SK-N-SH (cell line): ENCODE measurements at regions not wholly inside any gene's neighbourhood (a gene's known extent, or its start where the extent isn't known, plus 50 kb on each side); places are given as distances from the start of the nearest gene placed in this dataset.

Experiments
- CTCF ChIA-PET: fragments of 300-600, 350-600 bp; formaldehyde crosslinking; extraction: SDS; loops from one replicate; lab custom pipeline; 2021; lab: Yijun Ruan, JAX
- POLR2A ChIA-PET: fragments of 350-600 bp; sonication (Branson Sonifier 250); formaldehyde crosslinking; extraction: SDS; loops from one replicate; lab custom pipeline; 2020; ENCODE audit warnings: antibody characterized with exemption, inconsistent platforms; lab: Yijun Ruan, JAX
- DNase-seq: peaks from one replicate; pipeline ENCODE4 v3.0.0; 2012
- H2AFZ ChIP-seq: fragments of 200-600 bp; sonication (generic); 2 replicates; pipeline ENCODE4 v1.8.1; 2016; ENCODE audit warnings: antibody characterized with exemption, mild to moderate bottlenecking, low read depth
- H3F3A ChIP-seq: fragments of 200-600 bp; sonication (generic); replicated peaks from 2 replicates; pipeline ENCODE3; 2016; ENCODE audit warnings: antibody characterized with exemption, mild to moderate bottlenecking; ENCODE audit not compliant: insufficient read depth
- H3K27ac ChIP-seq, 2 experiments: fragments of 200-500 bp in 1 of 2; fragments of 200-600 bp in 1 of 2; sonication (Bioruptor generic) in 1 of 2; sonication (generic), shearing (Covaris generic) in 1 of 2; 2 replicates each; pipeline versions ENCODE4 v1.5.1 to v1.6.1; 2014 to 2016; ENCODE audit warnings: low read depth in 2 of 2, inconsistent platforms in 1 of 2, low read length in 1 of 2, mild to moderate bottlenecking in 1 of 2, mixed read lengths in 1 of 2
- H3K27me3 ChIP-seq: fragments of 200-600 bp; sonication (generic), shearing (Covaris generic); 2 replicates; pipeline ENCODE4 v1.6.1; 2016; ENCODE audit warnings: mixed run types; ENCODE audit not compliant: insufficient read depth
- H3K36me3 ChIP-seq, 2 experiments: fragments of 200-500 bp in 1 of 2; fragments of 200-600 bp in 1 of 2; sonication (Bioruptor generic) in 1 of 2; sonication (generic) in 1 of 2; replicated peaks in 1 of 2; 2 replicates each; pipeline versions ENCODE3 to v1.5.1; 2014 to 2016; ENCODE audit warnings: low read length in 1 of 2, mild to moderate bottlenecking in 1 of 2; ENCODE audit not compliant: insufficient read depth in 2 of 2, control insufficient read depth in 1 of 2
- H3K4me1 ChIP-seq, 2 experiments: fragments of 200-500 bp in 1 of 2; fragments of 200-600 bp in 1 of 2; sonication (Bioruptor generic) in 1 of 2; sonication (generic), shearing (Covaris generic) in 1 of 2; 2 replicates each; pipeline versions ENCODE4 v1.5.1 to v1.6.1; 2014 to 2016; ENCODE audit warnings: low read depth in 1 of 2, low read length in 1 of 2, mixed run types in 1 of 2; ENCODE audit not compliant: insufficient read depth in 2 of 2, control insufficient read depth in 1 of 2
- H3K4me2 ChIP-seq: fragments of 200-600 bp; sonication (generic), shearing (Covaris generic); 2 replicates; pipeline ENCODE4 v1.6.1; 2017; ENCODE audit warnings: mixed run types
- H3K4me3 ChIP-seq, 2 experiments: fragments of 200-500 bp in 1 of 2; fragments of 200-600 bp in 1 of 2; sonication (Bioruptor generic) in 1 of 2; sonication (generic), shearing (Covaris generic) in 1 of 2; 2 replicates each; pipeline versions ENCODE4 v1.5.1 to v1.8.1; 2014 to 2016; ENCODE audit warnings: low read depth in 2 of 2, inconsistent platforms in 1 of 2, low read length in 1 of 2, mild to moderate bottlenecking in 1 of 2, mixed read lengths in 1 of 2, moderate library complexity in 1 of 2
- H3K79me2 ChIP-seq: fragments of 200-600 bp; sonication (generic); 2 replicates; pipeline ENCODE4 v1.8.1; 2017; ENCODE audit warnings: mild to moderate bottlenecking; ENCODE audit not compliant: insufficient read depth
- H3K9ac ChIP-seq: fragments of 200-600 bp; sonication (generic); 2 replicates; pipeline ENCODE4 v1.6.1; 2017; ENCODE audit warnings: mixed run types
- H3K9me2 ChIP-seq: fragments of 200-600 bp; sonication (generic); 2 replicates; pipeline ENCODE4 v1.6.1; 2017; ENCODE audit warnings: mixed run types
- H3K9me3 ChIP-seq: fragments of 200-600 bp; sonication (generic); 2 replicates; pipeline ENCODE4 v1.6.1; 2017; ENCODE audit warnings: mixed run types, mild to moderate bottlenecking, moderate library complexity
- H4K20me1 ChIP-seq: fragments of 200-600 bp; sonication (generic); 2 replicates; pipeline ENCODE4 v1.6.1; 2017; ENCODE audit warnings: mild to moderate bottlenecking, mixed run types; ENCODE audit not compliant: insufficient read depth
- CHD2 ChIP-seq: fragments of 150-350 bp; IDR thresholded peaks from 2 replicates; pipeline ENCODE4 v1.6.1; 2018; ENCODE audit warnings: low read length; ENCODE audit not compliant: partially characterized antibody
- ELF1 ChIP-seq: IDR thresholded peaks from 2 replicates; pipeline ENCODE4 v1.4.0; 2012
- EZH2phosphoT487 ChIP-seq: fragments of 200-600 bp; sonication (generic); IDR thresholded peaks from 2 replicates; pipeline ENCODE4 v1.6.1; 2017; ENCODE audit warnings: low read depth, mixed run types, mild to moderate bottlenecking, antibody characterized with exemption, moderate library complexity, borderline replicate concordance
- FOSL2 ChIP-seq: IDR thresholded peaks from 2 replicates; pipeline ENCODE4 v1.4.0; 2012; ENCODE audit warnings: low read depth, mild to moderate bottlenecking, moderate library complexity, borderline replicate concordance
- FOXJ3 ChIP-seq: sonication (generic); formaldehyde crosslinking; IDR thresholded peaks from 2 replicates; pipeline ENCODE4 v1.5.1; 2020; ENCODE audit warnings: mild to moderate bottlenecking, missing genetic modification reagents
- GABPA ChIP-seq: IDR thresholded peaks from 2 replicates; pipeline ENCODE4 v1.4.0; 2012; ENCODE audit warnings: low read depth, mild to moderate bottlenecking
- JUND ChIP-seq: IDR thresholded peaks from 2 replicates; pipeline ENCODE4 v1.4.0; 2012
- MEF2A ChIP-seq: IDR thresholded peaks from 2 replicates; pipeline ENCODE4 v1.4.0; 2012; ENCODE audit warnings: low read depth, borderline replicate concordance
- NFIC ChIP-seq: IDR thresholded peaks from 2 replicates; pipeline ENCODE4 v1.4.0; 2012; ENCODE audit warnings: borderline replicate concordance
- NRF1 ChIP-seq: IDR thresholded peaks from 2 replicates; pipeline ENCODE4 v1.6.1; 2012; ENCODE audit warnings: low read depth, mild to moderate bottlenecking, low read length
- PBX3 ChIP-seq: IDR thresholded peaks from 2 replicates; pipeline ENCODE4; 2012
- RAD21 ChIP-seq: IDR thresholded peaks from 2 replicates; pipeline ENCODE4 v1.6.1; 2012; ENCODE audit warnings: mild to moderate bottlenecking, low read length
- RFX5 ChIP-seq: IDR thresholded peaks from 2 replicates; pipeline ENCODE4 v1.6.1; 2012; ENCODE audit warnings: mild to moderate bottlenecking, improper control_type of control experiment, low read length
- RXRA ChIP-seq: IDR thresholded peaks from 2 replicates; pipeline ENCODE4 v1.4.0; 2012; ENCODE audit warnings: low read depth, mild to moderate bottlenecking, borderline replicate concordance
- TAF1 ChIP-seq: IDR thresholded peaks from 2 replicates; pipeline ENCODE4 v1.6.1; 2012; ENCODE audit warnings: low read depth, mild to moderate bottlenecking, low read length, moderate library complexity, borderline replicate concordance
- USF1 ChIP-seq: IDR thresholded peaks from 2 replicates; pipeline ENCODE4 v1.4.0; 2012; ENCODE audit warnings: low read depth, borderline replicate concordance
- USF2 ChIP-seq: fragments of 150-350 bp; IDR thresholded peaks from 2 replicates; pipeline ENCODE4 v1.6.1; 2017; ENCODE audit warnings: antibody characterized with exemption, low read length, low read depth, borderline replicate concordance
- YY1 ChIP-seq: IDR thresholded peaks from 2 replicates; pipeline ENCODE4 v1.4.0; 2012; ENCODE audit warnings: low read depth, mild to moderate bottlenecking
- ZBTB33 ChIP-seq: IDR thresholded peaks from 2 replicates; pipeline ENCODE4 v1.4.0; 2012; ENCODE audit warnings: low read depth, borderline replicate concordance
- WGBS: methylation state at CpG from one replicate; pipeline ENCODE4 v1.1.6; 2017; ENCODE audit warnings: low lambda C conversion rate; 5-methylcytosine and 5-hydroxymethylcytosine counted together

GRCh38 chr2:226153553-226153952 lies 646.1 kb downstream of the IRS1 start:
- Histone ChIP-seq H3K4me3 (no peak overlapping the region), H3K36me3 (no peaks in the 10 kb centered on the region), H3K27me3 (no peaks in the 10 kb centered on the region), H3K9me2 (no peaks in the 10 kb centered on the region), H2AFZ (peak overlapping the region; percentile 49; the same call in 1 of the 2 replicates), H3K4me2 (no peak overlapping the region), H3K9ac (no peak overlapping the region), H3F3A (no peaks in the 10 kb centered on the region), H3K9me3 (no peaks in the 10 kb centered on the region), H4K20me1 (no peaks in the 10 kb centered on the region), H3K79me2 (no peaks in the 10 kb centered on the region), H3K4me1 (no peaks in the 10 kb centered on the region), H3K27ac (no peak overlapping the region)
- POLR2A ChIA-PET = no interaction called here
- CTCF ChIA-PET = no interaction called here
- WGBS = 41% methylated on average over 3 of the region's 3 CpGs
- TF ChIP-seq PBX3 = no peak
- no peak for TF ChIP-seq RFX5
- TF ChIP-seq MEF2A = no peak
- TF ChIP-seq FOXJ3 (CRISPR knock-in tag) = no peak
- TF ChIP-seq YY1 = no peak
- no peak for TF ChIP-seq FOSL2
- TF ChIP-seq RAD21 = no peak
- TF ChIP-seq RXRA = no peak
- no peak for TF ChIP-seq TAF1
- no peak for TF ChIP-seq GABPA
- no peak for TF ChIP-seq ZBTB33
- no peak for TF ChIP-seq USF2
- TF ChIP-seq JUND = no peak
- TF ChIP-seq CHD2 = no peak
- TF ChIP-seq USF1 = no peak
- no peak for TF ChIP-seq NRF1
- no peak for TF ChIP-seq EZH2phosphoT487
- no peak for TF ChIP-seq ELF1
- TF ChIP-seq NFIC = no peak
- DNase-seq = no peak
